ENCODE measurements at regions not wholly inside any gene's neighbourhood (a gene's known extent, or its start where the extent isn't known, plus 50 kb on each side); places are given as distances from the start of the nearest gene placed in this dataset.

DNA sequence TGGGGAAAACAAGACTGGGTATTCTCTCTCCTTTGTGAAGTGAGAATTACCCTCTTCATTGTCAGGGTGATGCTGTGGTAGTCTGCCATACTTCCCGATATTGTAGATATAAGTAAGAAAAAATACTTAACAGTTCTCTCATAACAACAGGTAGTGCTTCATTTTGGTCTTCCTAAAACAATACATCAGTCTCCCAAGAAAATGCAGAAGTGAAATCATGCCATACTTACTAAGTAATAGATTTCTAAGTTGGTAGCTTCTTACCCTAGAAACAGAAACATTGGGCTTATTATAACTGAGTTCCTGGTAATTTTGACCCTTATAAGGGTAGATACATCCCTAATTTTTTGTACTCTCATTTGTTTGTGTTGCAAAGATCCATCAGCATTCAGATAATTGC, 460.7 kb upstream of the DCC start:
- no peak for DNase-seq
- H3K4me2 ChIP-seq (ENCODE audit: low read depth, low read length): no peak overlapping the region

DNA sequence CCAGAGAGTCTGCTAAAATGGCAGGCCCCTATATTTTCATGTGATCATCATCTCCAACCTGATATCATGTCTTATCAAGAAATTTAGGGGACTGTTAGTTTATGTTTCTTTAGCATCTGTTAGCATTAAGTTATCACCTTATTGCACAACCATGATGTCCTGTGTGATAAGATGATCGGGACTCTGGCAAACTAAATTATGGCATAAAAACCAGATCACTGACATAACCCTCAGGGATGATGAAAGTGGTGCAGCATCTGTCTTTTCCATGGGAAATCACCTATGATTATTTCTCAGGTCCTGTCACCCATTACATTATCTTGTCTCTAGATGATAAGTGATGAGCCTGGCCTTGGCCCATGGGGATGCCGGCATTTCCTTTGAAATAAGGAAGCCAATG, 458.6 kb upstream of the DCC start:
- H3K9me2 ChIP-seq (replicated peaks; ENCODE audit: insufficient read depth, low read length): no peaks in the 10 kb centered on the region
- H3K27ac ChIP-seq (ENCODE audit: low read length): no peak overlapping the region
- no peaks in the 10 kb centered on the region for H3K27me3 ChIP-seq (replicated peaks; ENCODE audit: insufficient read depth, low read length)
- no peaks in the 10 kb centered on the region for H3K36me3 ChIP-seq (replicated peaks; ENCODE audit: insufficient read depth, low read length)
- H3K9ac ChIP-seq (ENCODE audit: low read length): no peak overlapping the region
- no peaks in the 10 kb centered on the region for H3F3A ChIP-seq (ENCODE audit: insufficient read depth, low read length)
- H3K4me2 ChIP-seq (ENCODE audit: low read depth, low read length): no peak overlapping the region
- no peak overlapping the region for H2AFZ ChIP-seq (ENCODE audit: low read length)
- H3K4me3 ChIP-seq (ENCODE audit: low read length): no peak overlapping the region
- H3K4me1 ChIP-seq (ENCODE audit: low read length): no peaks in the 10 kb centered on the region
- TF ChIP-seq, protein P1, sequence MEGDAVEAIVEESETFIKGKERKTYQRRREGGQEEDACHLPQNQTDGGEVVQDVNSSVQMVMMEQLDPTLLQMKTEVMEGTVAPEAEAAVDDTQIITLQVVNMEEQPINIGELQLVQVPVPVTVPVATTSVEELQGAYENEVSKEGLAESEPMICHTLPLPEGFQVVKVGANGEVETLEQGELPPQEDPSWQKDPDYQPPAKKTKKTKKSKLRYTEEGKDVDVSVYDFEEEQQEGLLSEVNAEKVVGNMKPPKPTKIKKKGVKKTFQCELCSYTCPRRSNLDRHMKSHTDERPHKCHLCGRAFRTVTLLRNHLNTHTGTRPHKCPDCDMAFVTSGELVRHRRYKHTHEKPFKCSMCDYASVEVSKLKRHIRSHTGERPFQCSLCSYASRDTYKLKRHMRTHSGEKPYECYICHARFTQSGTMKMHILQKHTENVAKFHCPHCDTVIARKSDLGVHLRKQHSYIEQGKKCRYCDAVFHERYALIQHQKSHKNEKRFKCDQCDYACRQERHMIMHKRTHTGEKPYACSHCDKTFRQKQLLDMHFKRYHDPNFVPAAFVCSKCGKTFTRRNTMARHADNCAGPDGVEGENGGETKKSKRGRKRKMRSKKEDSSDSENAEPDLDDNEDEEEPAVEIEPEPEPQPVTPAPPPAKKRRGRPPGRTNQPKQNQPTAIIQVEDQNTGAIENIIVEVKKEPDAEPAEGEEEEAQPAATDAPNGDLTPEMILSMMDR (IDR thresholded peaks at IDR 0.05; ENCODE audit: low read length): no peak
- no peak for TF ChIP-seq EZH2 (optimal IDR thresholded peaks at IDR 0.05; ENCODE audit: low read depth, low read length)
- no peak for TF ChIP-seq EZH2phosphoT487 (IDR thresholded peaks at IDR 0.05; ENCODE audit: low read length)
- H3K9me3 ChIP-seq (replicated peaks; ENCODE audit: insufficient read depth, low read length): no peaks in the 10 kb centered on the region
- H4K20me1 ChIP-seq (ENCODE audit: insufficient read depth, low read length): no peaks in the 10 kb centered on the region
- H3K79me2 ChIP-seq (ENCODE audit: low read length): no peaks in the 10 kb centered on the region
- no peak for DNase-seq

More for the DNA sequence above, 460.7 kb upstream of the DCC start:
- Histone ChIP-seq H4K20me1 (ENCODE audit: insufficient read depth, low read length) (no peaks in the 10 kb centered on the region), H3K9me2 (replicated peaks; ENCODE audit: insufficient read depth, low read length) (no peaks in the 10 kb centered on the region), H3K27ac (ENCODE audit: low read length) (no peak overlapping the region), H3K79me2 (ENCODE audit: low read length) (no peaks in the 10 kb centered on the region), H3K4me3 (ENCODE audit: low read length) (no peak overlapping the region), H3F3A (ENCODE audit: insufficient read depth, low read length) (no peaks in the 10 kb centered on the region), H3K36me3 (replicated peaks; ENCODE audit: insufficient read depth, low read length) (no peaks in the 10 kb centered on the region), H2AFZ (ENCODE audit: low read length) (no peak overlapping the region), H3K9ac (ENCODE audit: low read length) (no peak overlapping the region), H3K4me1 (ENCODE audit: low read length) (no peaks in the 10 kb centered on the region), H3K27me3 (replicated peaks; ENCODE audit: insufficient read depth, low read length) (no peaks in the 10 kb centered on the region), H3K9me3 (replicated peaks; ENCODE audit: insufficient read depth, low read length) (no peaks in the 10 kb centered on the region)
- TF ChIP-seq EZH2 (optimal IDR thresholded peaks at IDR 0.05; ENCODE audit: low read depth, low read length): no peak
- TF ChIP-seq, protein P1 (IDR thresholded peaks at IDR 0.05; ENCODE audit: low read length): no peak
- no peak for TF ChIP-seq EZH2phosphoT487 (IDR thresholded peaks at IDR 0.05; ENCODE audit: low read length)

DNA sequence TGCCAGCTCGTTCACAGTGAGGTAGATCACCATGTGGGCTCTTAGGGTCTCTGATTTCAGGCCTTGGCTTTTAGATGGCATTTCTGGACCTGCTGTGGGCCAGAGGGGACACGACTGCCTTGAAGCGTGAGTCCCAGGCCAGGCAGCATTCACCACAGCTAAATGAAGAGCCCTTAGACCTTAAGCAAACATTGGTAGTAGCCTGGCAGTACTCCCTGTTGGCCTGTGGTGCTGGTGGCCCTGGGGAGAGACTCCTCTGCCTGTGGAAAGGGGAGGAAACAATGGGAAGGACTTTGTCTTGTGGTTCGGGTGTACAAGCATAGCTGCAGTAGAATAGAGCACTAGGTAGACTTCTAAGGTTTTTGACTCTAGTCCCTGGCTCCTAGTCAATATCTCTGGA, 456.0 kb upstream of the DCC start:
- no peak overlapping the region for H3K4me3 ChIP-seq (ENCODE audit: low read length)

More for the DNA sequence above, 456.0 kb upstream of the DCC start:
- Histone ChIP-seq H3K4me2 (ENCODE audit: low read depth, low read length) (no peak overlapping the region), H4K20me1 (ENCODE audit: insufficient read depth, low read length) (no peaks in the 10 kb centered on the region), H3K9ac (ENCODE audit: low read length) (no peak overlapping the region), H3K27me3 (replicated peaks; ENCODE audit: insufficient read depth, low read length) (no peaks in the 10 kb centered on the region), H2AFZ (ENCODE audit: low read length) (no peak overlapping the region), H3K9me2 (replicated peaks; ENCODE audit: insufficient read depth, low read length) (no peaks in the 10 kb centered on the region), H3K9me3 (replicated peaks; ENCODE audit: insufficient read depth, low read length) (no peaks in the 10 kb centered on the region), H3K4me1 (ENCODE audit: low read length) (no peaks in the 10 kb centered on the region), H3K36me3 (replicated peaks; ENCODE audit: insufficient read depth, low read length) (no peaks in the 10 kb centered on the region), H3K79me2 (ENCODE audit: low read length) (no peaks in the 10 kb centered on the region), H3F3A (ENCODE audit: insufficient read depth, low read length) (no peaks in the 10 kb centered on the region), H3K27ac (ENCODE audit: low read length) (no peak overlapping the region)
- DNase-seq: no peak
- TF ChIP-seq EZH2phosphoT487 (IDR thresholded peaks at IDR 0.05; ENCODE audit: low read length): no peak
- no peak for TF ChIP-seq EZH2 (optimal IDR thresholded peaks at IDR 0.05; ENCODE audit: low read depth, low read length)
- TF ChIP-seq, protein P1 (IDR thresholded peaks at IDR 0.05; ENCODE audit: low read length): no peak
